OCI-LY7 (cell line): ENCODE measurements at regions not wholly inside any gene's neighbourhood (a gene's known extent, or its start where the extent isn't known, plus 50 kb on each side); places are given as distances from the start of the nearest gene placed in this dataset.
A peak's percentile ranks its signal among the peaks of the same experiment; 100 is the strongest.

Experiments
- BruUV-seq: library from RNA; stranded (reverse); fragments of 400-500 nt; replicated peaks from 2 replicates; lab custom pipeline; 2021; lab: Mats Ljungman, UMichigan
- CTCF ChIA-PET: fragments of 300-600 bp; sonication (Branson Sonifier 250); formaldehyde crosslinking; loops from one replicate; lab custom pipeline; 2022; ENCODE audit warnings: antibody characterized with exemption; ENCODE audit not compliant: unreplicated experiment; lab: Charles Lee
- POLR2A ChIA-PET: fragments of 300-600 bp; sonication (Branson Sonifier 250); formaldehyde crosslinking; loops from one replicate; lab custom pipeline; 2022; ENCODE audit warnings: antibody characterized with exemption; lab: Charles Lee
- DNase-seq: peaks from one replicate; pipeline ENCODE4 v3.0.0-alpha.2; 2015; ENCODE audit warnings: low spot score
- H2AFZ ChIP-seq: fragments of 200-600 bp; sonication (generic), shearing (Covaris generic); 2 replicates; pipeline ENCODE4 v1.6.1; 2014; ENCODE audit warnings: mild to moderate bottlenecking, antibody characterized with exemption, low read length, moderate library complexity
- H3K27ac ChIP-seq: fragments of 200-600 bp; sonication (generic); 2 replicates; pipeline ENCODE4 v1.5.1; 2014; ENCODE audit warnings: mixed run types, low read depth, mild to moderate bottlenecking, moderate library complexity, low read length, inconsistent platforms; ENCODE audit not compliant: poor library complexity, severe bottlenecking
- H3K36me3 ChIP-seq: fragments of 200-600 bp; sonication (generic); 2 replicates; pipeline ENCODE4 v1.6.1; 2014; ENCODE audit warnings: mild to moderate bottlenecking, antibody characterized with exemption, low read length, moderate library complexity, mixed read lengths; ENCODE audit not compliant: insufficient read depth
- H3K4me1 ChIP-seq: fragments of 200-600 bp; sonication (generic); 2 replicates; pipeline ENCODE4 v1.5.1; 2014; ENCODE audit warnings: mild to moderate bottlenecking, low read length; ENCODE audit not compliant: insufficient read depth, poor library complexity, severe bottlenecking
- H3K4me2 ChIP-seq: fragments of 200-600 bp; sonication (generic); 2 replicates; pipeline ENCODE4 v1.6.1; 2014; ENCODE audit warnings: mild to moderate bottlenecking, low read length
- H3K4me3 ChIP-seq: fragments of 200-600 bp; sonication (generic); 2 replicates; pipeline ENCODE4 v1.5.1; 2014; ENCODE audit warnings: mild to moderate bottlenecking, low read depth, low read length; ENCODE audit not compliant: poor library complexity, severe bottlenecking
- H3K79me2 ChIP-seq: fragments of 200-600 bp; sonication (generic); 2 replicates; pipeline ENCODE4 v1.6.1; 2016; ENCODE audit warnings: low read depth, mild to moderate bottlenecking, low read length, moderate library complexity, mixed read lengths; ENCODE audit not compliant: insufficient read depth
- H3K9me2 ChIP-seq: fragments of 200-600 bp; sonication (generic); 2 replicates; pipeline ENCODE4 v1.6.1; 2016; ENCODE audit warnings: mild to moderate bottlenecking, low read length, mixed read lengths; ENCODE audit not compliant: insufficient read depth
- H3K9me3 ChIP-seq: fragments of 200-600 bp; sonication (generic); 2 replicates; pipeline ENCODE4 v1.6.1; 2014; ENCODE audit warnings: mild to moderate bottlenecking, mixed run types, low read length, mixed read lengths
- H4K20me1 ChIP-seq: fragments of 200-600 bp; sonication (generic); 2 replicates; pipeline ENCODE4 v1.6.1; 2014; ENCODE audit warnings: mild to moderate bottlenecking, antibody characterized with exemption, low read length, moderate library complexity, mixed read lengths; ENCODE audit not compliant: insufficient read depth
- CTCF ChIP-seq: fragments of 200-600 bp; sonication (generic); conservative IDR thresholded peaks from 2 replicates; pipeline ENCODE4 v1.5.1; 2014; ENCODE audit warnings: mild to moderate bottlenecking, antibody characterized with exemption, low read length, moderate library complexity, mixed read lengths
- EZH2phosphoT487 ChIP-seq: fragments of 200-600 bp; sonication (generic); IDR thresholded peaks from 2 replicates; pipeline ENCODE4 v1.6.1; 2018; ENCODE audit warnings: low read depth, borderline replicate concordance, mild to moderate bottlenecking, mixed run types, antibody characterized with exemption, low read length, moderate library complexity, mixed read lengths
- intact Hi-C: fragments of 100-400 bp; cut with micrococcal nuclease; formaldehyde crosslinking; loops from one replicate; pipeline ENCODE4 v1.10.0; 2022; ENCODE audit not compliant: unreplicated experiment

GRCh38 chr1:192418552-192419285 lies 101.9 kb downstream of the RGS21 start:
- ChIA-PET POLR2A (interaction anchor here (0.5 kb wide), 1 partner anchor 822 kb away, joined by 3 read pairs; no protein-coding TSS in a partner anchor), CTCF (no interaction called here)
- H3K79me2 ChIP-seq: no peaks in the 10 kb centered on the region

DNA sequence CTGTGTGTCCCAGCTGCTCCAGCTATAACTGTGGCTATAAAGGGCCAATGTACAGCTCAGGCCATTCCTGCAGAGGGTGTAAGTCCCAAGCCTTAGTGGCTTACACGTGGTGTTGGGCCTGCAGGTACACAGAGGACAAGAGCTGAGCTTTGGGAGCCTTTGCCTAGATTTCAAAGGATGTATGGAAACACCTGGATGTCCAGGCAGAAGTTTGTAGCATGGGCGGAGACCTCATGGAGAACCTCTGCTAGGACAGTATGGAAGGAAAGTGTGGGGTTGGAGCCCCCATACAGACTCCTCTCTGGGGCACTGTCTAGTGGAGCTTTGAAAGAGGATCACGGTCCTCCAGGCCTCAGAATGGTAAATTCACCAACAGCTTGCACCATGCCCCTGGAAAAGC lies 113.9 kb downstream of the RGS21 start:
- no peak overlapping the region for H3K27ac ChIP-seq
- no peak overlapping the region for H3K4me3 ChIP-seq
- no TSS peak for BruUV-seq
- 0 out of 2 replicates have a peak, but pooled peaks cover 4% of the 10 kb centered on the region for H3K9me3 ChIP-seq
- ChIA-PET CTCF (no interaction called here), POLR2A (interaction anchor here (0.6 kb wide), 1 partner anchor 833 kb away, joined by 4 read pairs; no protein-coding TSS in a partner anchor)
- intact Hi-C loops: no loop called here
- H3K4me2 ChIP-seq: no peak overlapping the region
- H3K79me2 ChIP-seq: no peaks in the 10 kb centered on the region
- no peaks in the 10 kb centered on the region for H3K36me3 ChIP-seq
- H2AFZ ChIP-seq: no peak overlapping the region
- DNase-seq: peak; percentile 7
- H4K20me1 ChIP-seq: no peaks in the 10 kb centered on the region
- no peaks in the 10 kb centered on the region for H3K4me1 ChIP-seq
- no peak for TF ChIP-seq CTCF
- no peaks in the 10 kb centered on the region for H3K9me2 ChIP-seq

More at GRCh38 chr1:192418552-192419285, 101.9 kb downstream of the RGS21 start:
- H3K9me2 ChIP-seq: no peaks in the 10 kb centered on the region
- no peak for TF ChIP-seq EZH2phosphoT487
- no peak for TF ChIP-seq CTCF
- H3K4me2 ChIP-seq: no peak overlapping the region
- no peak overlapping the region for H3K4me3 ChIP-seq
- H3K36me3 ChIP-seq: no peaks in the 10 kb centered on the region
- DNase-seq: no peak
- no peaks in the 10 kb centered on the region for H3K4me1 ChIP-seq
- no peak overlapping the region for H3K27ac ChIP-seq
- intact Hi-C loops: no loop called here
- no peak overlapping the region for H2AFZ ChIP-seq
- H3K9me3 ChIP-seq: no peaks in the 10 kb centered on the region
- no TSS peak for BruUV-seq
- H4K20me1 ChIP-seq: no peaks in the 10 kb centered on the region

- CTCF ChIA-PET: no interaction called here
- POLR2A ChIA-PET: interaction anchor here (0.7 kb wide), 1 partner anchor 181 kb away, joined by 6 read pairs; no protein-coding TSS in a partner anchor
- H3K36me3 ChIP-seq: no peaks in the 10 kb centered on the region
- no peaks in the 10 kb centered on the region for H3K79me2 ChIP-seq
- DNase-seq: no peak
- no peak overlapping the region for H3K4me2 ChIP-seq
- TF ChIP-seq EZH2phosphoT487 (no peak), CTCF (no peak)
- 0 out of 2 replicates have a peak, but pooled peaks cover 1% of the 10 kb centered on the region for H3K9me3 ChIP-seq
- H3K4me3 ChIP-seq: no peak overlapping the region
- H4K20me1 ChIP-seq: no peaks in the 10 kb centered on the region
- no peaks in the 10 kb centered on the region for H3K9me2 ChIP-seq
- BruUV-seq: no TSS peak
- H3K27ac ChIP-seq: no peak overlapping the region
- H2AFZ ChIP-seq: no peak overlapping the region
- intact Hi-C loops: no loop called here
- no peaks in the 10 kb centered on the region for H3K4me1 ChIP-seq
Measured at GRCh38 chr1:192435704-192436103, 118.9 kb downstream of the RGS21 start.
